ENCODE measurements at regions not wholly inside any gene's neighbourhood (a gene's known extent, or its start where the extent isn't known, plus 50 kb on each side); places are given as distances from the start of the nearest gene placed in this dataset.

- DNase-seq (ENCODE audit: low read depth in 2 of 3, low spot score in 2 of 3): no peak
Observed at GRCh38 chr18:39701055-39701783, 2135.6 kb upstream of the CELF4 start.

GRCh38 chr18:39699340-39699964, 2133.9 kb upstream of the CELF4 start:
- no peak for DNase-seq (ENCODE audit: low read depth in 2 of 3, low spot score in 2 of 3)

GRCh38 chr18:39698436-39698835, 2132.8 kb upstream of the CELF4 start:
- DNase-seq (ENCODE audit: low read depth in 2 of 3, low spot score in 2 of 3): no peak

GRCh38 chr18:39693359-39693758, 2127.8 kb upstream of the CELF4 start:
- no peak for DNase-seq (ENCODE audit: low read depth in 2 of 3, low spot score in 2 of 3)

- no peak for DNase-seq (ENCODE audit: low read depth in 2 of 3, low spot score in 2 of 3)
Observed at GRCh38 chr18:39692367-39693015, 2126.9 kb upstream of the CELF4 start.

GRCh38 chr18:39685303-39685902, 2119.8 kb upstream of the CELF4 start:
- DNase-seq (ENCODE audit: low read depth in 2 of 3, low spot score in 2 of 3): no peak

GRCh38 chr18:39681061-39681460, 2115.5 kb upstream of the CELF4 start:
- no peak for DNase-seq (ENCODE audit: low read depth in 2 of 3, low spot score in 2 of 3)

GRCh38 chr18:39675906-39676305, 2110.3 kb upstream of the CELF4 start:
- no peak for DNase-seq (ENCODE audit: low read depth in 2 of 3, low spot score in 2 of 3)

- DNase-seq (ENCODE audit: low read depth in 2 of 3, low spot score in 2 of 3): no peak
Observed at GRCh38 chr18:39675368-39675767, 2109.8 kb upstream of the CELF4 start.

- no peak for DNase-seq (ENCODE audit: low read depth in 2 of 3, low spot score in 2 of 3)
Observed at GRCh38 chr18:39672171-39672570, 2106.6 kb upstream of the CELF4 start.

- DNase-seq (ENCODE audit: low read depth in 2 of 3, low spot score in 2 of 3): no peak
Observed at GRCh38 chr18:39667905-39668304, 2102.3 kb upstream of the CELF4 start.

- DNase-seq (ENCODE audit: low read depth in 2 of 3, low spot score in 2 of 3): no peak
Observed at GRCh38 chr18:39666541-39666940, 2100.9 kb upstream of the CELF4 start.

- DNase-seq (ENCODE audit: low read depth in 2 of 3, low spot score in 2 of 3): no peak
Observed at GRCh38 chr18:39661856-39662366, 2096.3 kb upstream of the CELF4 start.

- DNase-seq (ENCODE audit: low read depth in 2 of 3, low spot score in 2 of 3): no peak
Observed at GRCh38 chr18:39660141-39660540, 2094.5 kb upstream of the CELF4 start.

GRCh38 chr18:39655341-39655740, 2089.7 kb upstream of the CELF4 start:
- DNase-seq (ENCODE audit: low read depth in 2 of 3, low spot score in 2 of 3): no peak

GRCh38 chr18:39653221-39653620, 2087.6 kb upstream of the CELF4 start:
- no peak for DNase-seq (ENCODE audit: low read depth in 2 of 3, low spot score in 2 of 3)

- no peak for DNase-seq (ENCODE audit: low read depth in 2 of 3, low spot score in 2 of 3)
Observed at GRCh38 chr18:39648616-39649015, 2083.0 kb upstream of the CELF4 start.

GRCh38 chr18:39647627-39648534, 2082.3 kb upstream of the CELF4 start:
- DNase-seq (ENCODE audit: low read depth in 2 of 3, low spot score in 2 of 3): no peak

GRCh38 chr18:39638224-39638623, 2072.6 kb upstream of the CELF4 start:
- no peak for DNase-seq (ENCODE audit: low read depth in 2 of 3, low spot score in 2 of 3)

GRCh38 chr18:39636931-39637330, 2071.3 kb upstream of the CELF4 start:
- DNase-seq (ENCODE audit: low read depth in 2 of 3, low spot score in 2 of 3): no peak
